D721Med (cell line): ENCODE measurements at regions not wholly inside any gene's neighbourhood (a gene's known extent, or its start where the extent isn't known, plus 50 kb on each side); places are given as distances from the start of the nearest gene placed in this dataset.

Experiments used
- DNase-seq: peaks from one replicate; pipeline ENCODE4 v3.0.0; 2011; ENCODE audit warnings: low spot score; ENCODE audit not compliant: insufficient read length
- FAIRE-seq: peaks from 2 replicates; lab custom pipeline; 2011; peaks lifted over from hg19 to GRCh38; lab: Jason Lieb, UNC
- TF ChIP-seq, protein P1 (sequence below): IDR thresholded peaks from 2 replicates; pipeline ENCODE4 v1.5.1; 2012; ENCODE audit warnings: mild to moderate bottlenecking, control low read depth; ENCODE audit not compliant: insufficient read depth; ENCODE audit errors: missing control alignments

DNA sequence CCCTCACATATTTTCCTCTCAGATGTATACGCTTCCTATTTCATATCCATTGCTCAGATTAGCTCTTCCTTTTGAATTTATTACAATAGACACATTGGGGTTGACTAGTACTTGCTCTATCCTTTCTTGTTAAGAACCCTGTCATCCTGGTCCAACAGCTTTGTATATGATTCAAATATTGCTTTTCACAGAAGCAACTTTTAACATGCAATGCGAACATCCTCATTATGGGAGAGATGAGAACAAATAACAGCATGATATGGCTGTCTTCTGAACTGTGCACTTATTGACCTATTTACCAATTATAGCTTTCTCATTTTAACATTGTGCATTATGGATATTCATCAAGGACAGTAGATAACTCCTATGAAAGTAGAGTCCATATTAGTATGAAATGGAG, 510.8 kb downstream of the PTPRC start:
- TF ChIP-seq, protein P1, sequence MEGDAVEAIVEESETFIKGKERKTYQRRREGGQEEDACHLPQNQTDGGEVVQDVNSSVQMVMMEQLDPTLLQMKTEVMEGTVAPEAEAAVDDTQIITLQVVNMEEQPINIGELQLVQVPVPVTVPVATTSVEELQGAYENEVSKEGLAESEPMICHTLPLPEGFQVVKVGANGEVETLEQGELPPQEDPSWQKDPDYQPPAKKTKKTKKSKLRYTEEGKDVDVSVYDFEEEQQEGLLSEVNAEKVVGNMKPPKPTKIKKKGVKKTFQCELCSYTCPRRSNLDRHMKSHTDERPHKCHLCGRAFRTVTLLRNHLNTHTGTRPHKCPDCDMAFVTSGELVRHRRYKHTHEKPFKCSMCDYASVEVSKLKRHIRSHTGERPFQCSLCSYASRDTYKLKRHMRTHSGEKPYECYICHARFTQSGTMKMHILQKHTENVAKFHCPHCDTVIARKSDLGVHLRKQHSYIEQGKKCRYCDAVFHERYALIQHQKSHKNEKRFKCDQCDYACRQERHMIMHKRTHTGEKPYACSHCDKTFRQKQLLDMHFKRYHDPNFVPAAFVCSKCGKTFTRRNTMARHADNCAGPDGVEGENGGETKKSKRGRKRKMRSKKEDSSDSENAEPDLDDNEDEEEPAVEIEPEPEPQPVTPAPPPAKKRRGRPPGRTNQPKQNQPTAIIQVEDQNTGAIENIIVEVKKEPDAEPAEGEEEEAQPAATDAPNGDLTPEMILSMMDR: no peak
- DNase-seq (no peak), FAIRE-seq (peak; percentile 91)

DNA sequence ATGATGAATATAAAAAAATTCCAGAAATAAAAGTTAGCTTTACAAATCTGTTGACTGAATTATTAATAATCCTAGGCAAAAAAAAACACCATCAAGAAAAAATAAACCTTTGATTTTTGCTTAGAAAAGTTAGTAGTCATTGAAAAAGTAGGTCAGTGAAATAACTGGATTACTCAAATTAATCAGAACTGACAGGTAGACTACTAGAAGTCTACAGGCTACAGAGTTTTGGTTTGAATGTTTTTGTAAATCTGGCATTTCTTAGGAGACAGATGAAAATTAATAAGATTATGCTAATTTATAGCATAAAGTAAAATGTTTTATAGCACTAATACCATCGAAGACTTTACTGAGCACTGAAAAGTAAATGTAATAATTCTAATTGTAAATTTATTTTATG, 511.9 kb downstream of the PTPRC start:
- TF ChIP-seq, protein P1: no peak
- no peak for DNase-seq
- FAIRE-seq: peak; percentile 61

DNA sequence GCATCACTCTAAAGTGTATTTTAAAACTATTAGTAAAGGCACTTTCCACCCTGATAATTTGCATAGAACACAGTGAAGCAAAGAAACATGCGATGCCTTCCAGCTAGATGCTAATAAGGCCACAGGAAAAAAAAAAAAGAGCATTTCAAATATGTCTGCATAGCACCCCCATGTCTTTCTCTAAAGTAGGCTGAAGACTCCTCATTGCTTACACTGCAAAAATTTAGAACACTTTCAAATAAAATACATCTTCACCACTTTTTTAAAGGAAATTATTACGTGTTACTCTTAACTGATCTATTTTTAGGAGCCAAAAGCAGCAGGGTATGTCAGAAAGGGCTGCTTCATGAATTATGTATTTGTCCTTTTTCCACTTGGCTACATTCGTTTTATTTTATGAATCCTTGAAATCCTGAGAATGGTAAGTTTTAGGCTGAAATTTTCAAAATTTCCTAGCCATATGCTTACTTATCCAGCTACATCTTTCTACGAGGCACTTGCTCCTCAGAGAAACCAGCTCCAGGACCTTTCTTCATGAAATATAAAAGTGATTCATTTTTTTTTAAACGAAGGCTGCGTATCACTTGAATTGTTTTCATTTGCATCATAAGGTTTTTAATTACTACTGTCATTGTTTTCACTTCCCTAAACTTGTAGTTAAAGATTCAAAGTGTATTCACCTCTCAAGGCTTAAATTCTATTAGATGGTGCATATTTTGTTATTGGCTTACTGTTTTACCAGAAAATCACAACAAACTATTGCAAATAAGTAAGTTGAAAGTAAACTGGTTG, 513.0 kb downstream of the PTPRC start:
- TF ChIP-seq, protein P1: no peak
- DNase-seq (no peak), FAIRE-seq (peak; percentile 78)

DNA sequence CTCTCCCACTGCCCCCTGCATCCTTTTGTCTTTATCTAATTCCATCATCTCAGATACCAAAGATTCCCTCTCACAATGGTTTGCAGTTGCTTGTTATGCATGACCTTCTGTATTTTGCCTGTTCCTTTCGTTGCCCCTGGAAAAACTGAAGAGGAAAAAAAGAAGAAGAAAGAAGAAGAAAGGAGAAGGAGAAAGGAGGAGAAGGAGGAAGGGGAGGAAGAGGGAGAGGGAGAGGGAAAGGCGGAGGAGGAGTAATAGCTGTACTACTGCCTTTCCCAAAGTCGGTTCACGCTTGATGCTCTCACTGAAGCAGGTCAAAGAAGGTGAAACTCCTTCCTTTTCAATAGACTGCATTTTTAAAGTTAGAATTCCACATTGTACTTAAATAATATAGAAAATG, 513.8 kb downstream of the PTPRC start:
- DNase-seq (no peak), FAIRE-seq (no peak)
- TF ChIP-seq, protein P1: no peak

DNA sequence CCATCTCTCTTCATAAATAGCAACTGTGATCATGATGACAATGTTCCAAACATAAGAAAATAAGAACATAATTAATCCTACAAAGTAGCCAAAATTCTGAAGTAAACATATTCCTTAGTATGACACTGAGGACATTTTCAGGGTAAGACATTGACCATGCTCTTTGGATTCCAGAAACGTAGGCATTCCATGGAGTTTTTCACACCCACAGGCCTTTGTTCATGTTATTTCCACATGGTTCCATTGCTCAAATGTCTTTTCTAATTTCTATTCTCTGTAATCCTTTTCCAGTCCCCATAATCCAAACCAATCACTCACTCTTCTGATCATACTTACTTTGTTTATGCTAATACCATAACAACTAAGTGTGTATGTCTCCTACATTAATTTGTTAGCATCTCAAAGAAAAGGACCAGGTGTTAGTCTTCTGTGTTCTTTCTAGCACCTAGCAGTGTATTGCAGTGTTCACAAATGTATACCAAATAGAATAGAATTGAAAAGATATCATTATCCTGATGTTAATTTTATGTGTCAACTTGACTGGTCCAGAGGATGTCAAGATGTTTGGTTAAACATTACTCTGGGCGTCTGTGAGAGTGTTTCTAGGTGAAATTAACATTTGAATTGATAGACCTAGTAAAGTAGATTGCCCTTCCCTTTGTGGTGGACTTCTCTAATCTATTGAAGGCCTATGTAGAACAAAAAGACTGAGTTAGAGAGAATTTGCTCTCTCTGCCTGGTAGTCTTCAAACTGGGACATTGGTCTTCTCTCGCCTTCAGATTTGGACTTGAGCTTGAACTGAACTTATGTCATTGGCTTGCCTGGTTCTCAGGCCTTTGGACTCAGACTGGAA, 516.6 kb downstream of the PTPRC start:
- DNase-seq: no peak
- TF ChIP-seq, protein P1: no peak
- FAIRE-seq: peak; percentile 91

DNA sequence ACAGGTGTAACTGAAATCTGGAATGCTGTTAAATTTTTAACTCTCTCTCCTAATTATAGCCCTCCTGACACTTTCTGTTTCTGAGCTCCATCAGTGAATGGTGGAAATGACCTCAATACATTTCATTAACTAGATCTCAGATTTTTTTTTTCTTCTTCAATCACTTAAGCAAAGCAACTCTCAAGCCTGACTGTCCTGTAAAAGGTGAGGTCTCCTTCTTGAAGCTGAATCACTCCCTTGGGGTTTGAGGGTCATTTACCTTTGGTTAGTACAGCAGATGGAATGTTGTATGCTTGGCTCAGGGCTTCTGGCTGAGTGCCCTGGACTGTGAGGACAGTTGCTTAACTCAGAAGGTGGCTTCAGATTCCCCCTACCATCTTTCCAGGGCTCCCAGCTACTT, 518.7 kb downstream of the PTPRC start:
- TF ChIP-seq, protein P1: no peak
- DNase-seq: no peak
- FAIRE-seq: peak; percentile 6
